HG03565 (cell line): ENCODE measurements at regions not wholly inside any gene's neighbourhood (a gene's known extent, or its start where the extent isn't known, plus 50 kb on each side); places are given as distances from the start of the nearest gene placed in this dataset.

Source experiments
- ATAC-seq: cut with Tn5 transposase; IDR thresholded peaks from one replicate; pipeline ENCODE4 v1.9.1; 2021; ENCODE audit warnings: mild to moderate bottlenecking, moderate library complexity; ENCODE audit not compliant: unreplicated experiment

DNA sequence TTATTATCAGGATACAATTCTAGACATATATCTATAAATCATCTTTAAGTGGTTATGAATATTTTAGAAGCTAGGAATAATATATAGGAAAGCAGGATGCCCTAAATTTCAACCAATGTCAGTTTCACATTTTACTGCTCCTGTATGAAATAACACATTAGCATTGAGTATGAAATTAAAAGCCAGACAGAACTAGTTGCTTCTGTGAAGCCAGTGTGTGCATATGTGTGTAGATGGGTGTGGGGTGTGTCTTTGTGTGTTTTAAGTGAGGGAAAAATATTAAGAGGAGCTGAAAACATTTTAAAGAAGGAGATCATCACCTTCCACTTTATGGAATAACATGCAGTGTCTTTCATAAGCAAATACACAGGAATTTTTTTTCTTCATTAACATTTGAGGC, 271.4 kb upstream of the RORA start:
- ATAC-seq = no peak

DNA sequence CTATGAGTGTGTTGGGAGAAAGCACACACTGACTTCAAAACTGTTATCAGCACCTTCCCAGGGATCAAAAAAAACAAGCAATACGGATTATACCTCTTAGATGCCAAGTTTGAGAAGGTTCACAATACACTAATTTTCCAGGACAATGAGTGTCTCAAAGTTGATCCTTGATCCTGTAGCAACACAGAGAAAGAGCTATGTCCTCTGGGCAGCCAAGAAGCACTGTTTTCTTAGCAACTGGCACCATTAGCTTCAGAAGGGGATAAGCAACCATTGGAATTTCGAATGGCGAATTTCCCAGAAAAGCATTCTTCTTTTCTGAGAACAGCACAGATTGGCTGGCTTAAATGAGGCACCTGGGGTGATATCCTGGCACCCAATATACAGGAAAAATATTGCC, 270.3 kb upstream of the RORA start:
- no peak for ATAC-seq

DNA sequence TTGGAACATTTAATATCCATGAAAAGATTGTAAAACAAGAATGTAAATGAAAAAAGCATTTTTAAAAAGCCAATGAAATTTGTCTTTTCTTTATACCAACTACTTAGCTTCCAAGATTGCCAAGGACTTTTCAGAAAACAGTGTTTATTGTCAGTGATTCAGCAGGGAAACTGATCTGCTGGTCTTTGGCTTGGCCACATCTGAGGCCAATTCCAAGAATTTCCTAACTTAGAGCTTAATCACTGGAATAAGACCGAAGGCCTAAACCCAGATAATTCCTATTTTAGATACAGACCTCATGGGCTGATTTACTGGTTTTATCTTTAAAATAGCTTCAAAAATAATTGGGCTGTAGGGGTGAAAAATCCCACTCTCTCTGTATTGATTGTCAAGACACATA, 260.5 kb upstream of the RORA start:
- no peak for ATAC-seq

DNA sequence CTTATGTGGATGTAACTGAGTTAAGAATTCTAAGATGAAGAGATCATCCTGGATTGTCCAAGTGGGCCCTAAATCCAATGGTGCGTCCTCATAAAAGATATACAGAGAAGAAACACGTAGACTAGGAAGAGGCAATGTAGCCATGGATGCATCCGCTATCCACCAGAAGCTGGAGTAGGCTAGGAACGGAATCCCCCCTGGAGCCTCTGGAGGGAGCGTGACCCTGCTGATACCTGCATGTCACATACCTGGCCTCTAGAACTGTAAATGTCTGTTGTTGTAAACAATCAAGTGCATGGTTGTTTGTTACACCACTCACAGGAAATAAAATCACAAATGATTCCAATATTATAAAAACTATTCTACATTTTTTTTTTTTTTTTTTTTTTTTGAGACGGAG, 254.5 kb upstream of the RORA start:
- no peak for ATAC-seq

DNA sequence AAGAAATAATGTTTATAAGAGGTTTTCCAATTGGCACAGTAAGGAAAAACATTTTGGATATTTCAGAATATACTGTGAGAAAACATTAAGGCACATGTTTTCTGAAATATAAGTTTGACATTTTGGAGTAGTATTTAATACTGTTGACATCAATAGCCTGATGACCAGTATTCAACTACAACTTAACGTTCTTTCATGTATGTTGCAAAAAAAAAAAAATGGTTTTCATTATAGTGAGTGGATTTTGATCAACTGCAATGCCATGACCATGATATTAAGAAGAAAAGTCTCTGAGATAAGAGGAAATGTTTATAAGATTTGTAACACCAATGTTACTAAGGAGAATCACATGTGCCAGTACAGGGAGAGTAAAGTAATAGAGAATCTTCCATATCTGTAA, 252.8 kb upstream of the RORA start:
- no peak for ATAC-seq

DNA sequence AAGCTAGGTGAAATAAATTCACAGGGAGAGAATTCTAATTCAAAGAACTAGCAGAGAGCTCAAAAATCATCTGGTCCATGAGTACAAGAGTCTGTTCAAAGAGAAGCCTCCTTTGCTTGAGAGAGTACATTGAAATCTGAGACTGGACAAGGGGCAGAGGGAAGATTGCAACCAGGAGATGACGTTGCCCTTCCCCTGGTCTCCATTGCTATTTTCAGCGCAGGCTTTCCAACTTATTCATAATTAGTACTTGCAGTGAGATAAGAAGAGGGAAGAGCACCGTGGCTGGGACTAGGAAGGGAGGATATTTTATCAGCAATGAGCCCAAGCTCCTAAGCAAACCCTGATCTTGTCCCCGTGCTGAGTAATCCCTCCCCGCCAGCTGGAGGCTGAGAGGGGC, 251.8 kb upstream of the RORA start:
- no peak for ATAC-seq

DNA sequence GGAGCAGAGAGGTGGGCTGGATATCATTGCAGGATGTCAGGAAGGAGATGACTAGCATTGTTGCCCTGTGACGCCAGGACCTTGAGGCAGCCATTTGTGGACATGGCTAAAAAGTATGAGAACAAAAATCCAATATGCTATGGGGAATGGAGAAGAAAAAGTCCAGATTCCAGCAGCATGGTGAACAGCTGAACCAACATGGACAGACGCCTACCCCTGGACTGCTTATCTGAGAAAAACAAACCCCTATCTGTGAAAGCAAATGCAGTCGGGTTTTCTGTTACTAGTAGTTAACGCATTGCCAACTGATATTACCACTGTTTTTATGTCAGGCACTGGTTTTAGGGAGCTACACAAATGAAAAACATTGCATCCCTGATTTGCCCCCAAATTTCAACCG, 251.2 kb upstream of the RORA start:
- ATAC-seq = no peak

DNA sequence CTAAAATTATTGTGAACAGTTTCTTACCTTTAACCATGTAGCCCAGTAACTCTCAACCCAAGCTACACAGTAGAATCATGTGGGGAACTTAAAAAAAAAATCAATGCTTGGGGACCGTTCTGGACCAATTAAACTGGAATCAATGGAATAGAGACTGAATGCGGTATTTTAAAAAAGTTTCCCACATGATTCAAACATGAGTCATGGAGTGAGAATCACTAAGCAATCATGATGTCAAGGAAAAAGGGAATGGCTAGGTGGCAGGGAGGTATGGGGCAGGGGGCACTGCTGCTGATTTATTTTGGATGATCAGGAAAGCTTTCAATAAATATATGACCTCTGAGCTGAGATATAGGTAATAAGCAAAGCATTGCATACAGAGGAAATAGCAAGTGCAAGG, 250.5 kb upstream of the RORA start:
- ATAC-seq = no peak

DNA sequence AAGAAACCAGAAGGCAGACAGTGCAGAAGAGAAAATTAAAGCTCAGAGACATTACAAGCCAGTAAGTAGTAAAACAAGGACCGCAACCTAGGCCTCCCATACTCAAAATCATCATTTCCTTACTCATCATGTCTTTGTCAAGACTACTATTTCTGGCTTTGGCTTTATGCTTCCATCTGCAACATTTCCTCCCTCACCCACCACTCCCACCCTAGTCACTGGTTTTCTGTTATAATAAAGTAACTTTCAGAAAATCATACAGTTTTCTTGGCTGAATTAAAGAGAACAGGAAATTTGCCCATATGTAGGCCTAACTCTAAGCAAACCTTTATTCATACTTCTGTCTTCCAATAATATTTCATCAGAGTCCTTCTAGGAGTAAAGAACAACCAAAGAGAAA, 247.6 kb upstream of the RORA start:
- ATAC-seq = no peak

DNA sequence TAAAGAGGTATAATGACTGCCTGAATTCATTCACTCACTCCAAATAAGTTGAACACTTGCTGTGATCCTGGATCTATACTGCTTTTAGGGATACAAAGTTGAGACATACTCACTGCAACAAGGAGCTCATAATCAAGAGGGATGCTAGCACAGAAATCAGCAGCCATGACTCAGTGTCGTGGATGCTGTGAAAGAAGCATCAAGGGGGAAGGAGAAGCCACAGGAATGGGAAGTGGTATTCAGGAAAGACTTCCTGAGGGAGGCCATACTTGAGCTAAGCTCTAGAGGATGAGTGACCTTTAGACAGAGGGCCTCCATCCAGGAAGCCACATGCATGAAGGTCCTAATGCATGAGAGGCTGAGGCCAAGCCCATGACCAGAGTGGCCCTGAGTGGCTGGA, 245.7 kb upstream of the RORA start:
- ATAC-seq = no peak

DNA sequence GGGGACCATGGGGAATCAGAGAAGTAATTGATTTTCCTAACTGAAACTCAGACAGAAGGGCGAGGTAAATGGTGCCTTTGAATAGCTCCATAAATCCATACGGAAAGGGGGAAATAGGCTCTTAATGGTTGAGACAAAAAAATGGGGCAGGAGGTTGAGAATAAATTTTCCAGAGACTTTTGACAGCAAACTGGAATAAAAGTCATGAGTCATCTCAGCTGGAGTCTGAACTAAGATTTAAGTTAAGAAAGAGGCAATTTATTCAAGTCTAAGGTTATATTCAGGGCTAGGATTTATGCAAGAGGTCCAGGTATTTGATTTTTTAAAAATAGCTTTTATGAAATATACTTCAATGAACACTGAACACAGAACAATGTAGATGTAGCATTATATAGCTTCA, 238.7 kb upstream of the RORA start:
- ATAC-seq = no peak

DNA sequence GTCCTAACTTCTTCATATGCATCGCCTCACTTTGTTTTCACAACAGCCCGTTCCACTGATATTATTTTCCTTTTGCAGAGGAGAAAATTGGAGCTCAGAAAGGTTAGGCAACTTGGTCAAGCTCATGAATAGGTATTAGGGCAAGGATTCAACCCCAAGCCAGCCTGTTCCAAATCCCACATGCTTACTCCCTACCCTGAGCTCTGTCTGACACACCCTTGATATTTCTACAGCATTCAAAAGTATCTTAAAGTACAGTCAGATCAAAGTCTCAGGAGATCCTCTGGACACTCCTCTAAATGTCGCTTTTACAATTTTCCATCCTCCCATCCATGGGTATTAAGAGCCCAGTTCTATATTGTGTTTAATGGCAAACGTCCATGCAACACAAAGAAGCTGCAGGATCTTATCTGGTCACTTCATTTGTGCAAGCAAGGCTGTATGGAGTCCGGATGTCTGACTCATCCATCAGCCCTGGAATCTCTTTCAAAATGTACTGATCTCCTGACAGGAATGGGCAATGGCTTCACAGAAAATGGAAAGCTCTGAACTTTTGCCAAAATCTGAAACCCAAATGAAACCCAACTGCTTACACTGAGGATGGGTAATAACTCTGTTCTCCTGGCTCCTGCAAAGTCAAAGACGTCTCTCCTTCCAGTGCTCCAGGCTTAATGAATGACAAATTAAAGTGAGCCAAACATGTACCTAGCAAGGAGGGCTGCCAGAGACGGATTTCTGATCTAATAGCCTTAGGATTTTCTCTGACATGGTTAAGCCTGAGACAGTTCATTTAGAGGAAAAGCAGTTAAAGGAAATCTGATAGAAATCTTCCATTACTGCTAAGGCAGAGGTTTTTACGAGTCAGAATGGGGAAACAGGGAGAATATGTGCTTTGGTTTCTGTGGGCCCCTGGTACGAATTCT, 230.9 kb upstream of the RORA start:
- no peak for ATAC-seq

DNA sequence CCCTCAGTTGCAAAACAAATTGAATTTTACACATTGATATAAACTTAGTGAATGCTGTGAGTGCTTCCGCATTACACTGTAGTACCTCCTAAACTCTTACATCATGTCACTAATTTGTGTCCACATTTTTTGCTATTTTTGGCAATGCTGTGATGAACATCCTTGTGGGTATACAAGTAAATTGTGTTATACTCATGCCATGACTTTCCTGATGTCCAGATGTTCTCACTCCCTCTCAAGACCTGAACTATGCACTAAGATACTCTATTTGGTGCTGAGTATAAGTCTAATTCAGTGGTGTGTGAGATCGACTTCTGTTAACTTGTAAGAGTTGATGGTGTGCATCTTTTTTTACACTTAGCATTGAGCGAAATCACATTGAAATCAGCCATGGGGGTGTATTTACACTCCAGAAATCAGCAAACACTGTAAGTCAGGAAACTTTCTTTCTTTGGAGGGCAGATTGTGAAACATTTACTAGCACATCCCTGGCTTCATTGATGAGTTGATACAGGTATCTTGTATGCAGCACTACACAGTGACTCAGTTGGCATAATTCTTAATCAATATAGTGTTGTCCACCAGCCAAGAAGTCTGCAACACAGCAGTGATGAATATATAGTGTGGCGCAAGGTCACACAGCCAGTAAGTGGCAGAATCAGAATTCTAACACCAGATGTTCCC, 228.1 kb upstream of the RORA start:
- ATAC-seq = no peak

DNA sequence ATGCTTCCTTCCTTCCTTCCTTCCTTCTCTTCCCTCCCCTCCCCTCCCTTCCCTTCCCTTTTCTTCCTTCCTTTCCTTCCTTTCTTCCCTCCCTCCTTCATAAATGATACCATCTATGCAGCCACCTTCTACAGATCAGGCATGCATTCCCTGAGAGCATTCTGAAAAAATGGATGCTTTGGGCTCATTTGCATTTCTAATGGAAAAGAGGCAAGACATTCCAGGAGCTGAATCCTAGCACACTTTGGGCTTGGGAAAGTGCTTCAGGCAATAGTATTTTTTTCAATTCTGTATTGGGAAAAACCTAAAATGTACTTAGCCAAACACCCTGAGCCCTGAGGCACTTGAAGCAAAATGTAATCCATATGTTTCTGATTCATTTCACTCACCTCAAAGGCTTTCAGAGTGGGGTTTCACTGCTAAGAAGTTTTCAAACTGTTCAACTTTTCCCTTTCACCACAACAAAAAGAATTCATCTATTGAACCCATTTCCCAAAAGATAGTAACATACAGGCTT, 220.1 kb upstream of the RORA start:
- no peak for ATAC-seq

DNA sequence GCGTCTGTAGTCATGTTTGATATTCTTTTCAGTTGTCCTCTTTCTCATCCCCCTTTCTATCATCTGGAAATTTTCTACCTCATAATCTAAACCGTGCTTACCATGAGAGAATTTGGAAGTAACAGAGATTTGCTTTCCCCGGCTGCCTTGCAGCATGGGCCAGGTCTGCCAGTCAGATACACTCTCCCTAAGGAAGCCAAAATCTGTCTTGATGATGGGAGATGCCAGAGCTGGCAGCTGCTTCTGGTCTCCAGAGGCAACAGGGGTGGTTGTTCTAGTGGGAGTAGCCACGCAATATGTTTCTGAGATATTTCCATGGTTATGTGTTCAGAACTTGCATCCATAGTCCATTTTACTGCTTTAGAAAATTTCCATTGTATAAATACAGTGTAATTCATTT, 218.9 kb upstream of the RORA start:
- no peak for ATAC-seq

DNA sequence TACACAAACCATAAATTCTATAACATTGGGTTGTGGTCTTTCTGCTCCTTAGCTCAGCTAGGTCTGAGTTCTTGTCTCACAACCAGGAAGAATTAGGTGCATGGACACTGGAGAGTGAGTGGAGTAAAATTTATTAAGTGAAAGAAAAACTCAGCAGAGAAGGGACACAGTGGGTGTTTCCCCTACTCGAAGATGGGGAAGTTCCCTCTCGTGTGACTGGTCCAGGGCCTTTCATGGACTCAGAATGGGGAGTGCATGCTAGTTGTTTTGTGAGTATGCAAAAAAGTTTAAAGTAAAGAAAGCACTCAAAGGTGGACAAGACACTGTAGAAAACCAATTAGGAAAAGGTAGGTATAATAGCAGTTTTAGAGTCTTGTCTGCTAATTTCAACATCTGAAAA, 215.5 kb upstream of the RORA start:
- ATAC-seq = no peak

DNA sequence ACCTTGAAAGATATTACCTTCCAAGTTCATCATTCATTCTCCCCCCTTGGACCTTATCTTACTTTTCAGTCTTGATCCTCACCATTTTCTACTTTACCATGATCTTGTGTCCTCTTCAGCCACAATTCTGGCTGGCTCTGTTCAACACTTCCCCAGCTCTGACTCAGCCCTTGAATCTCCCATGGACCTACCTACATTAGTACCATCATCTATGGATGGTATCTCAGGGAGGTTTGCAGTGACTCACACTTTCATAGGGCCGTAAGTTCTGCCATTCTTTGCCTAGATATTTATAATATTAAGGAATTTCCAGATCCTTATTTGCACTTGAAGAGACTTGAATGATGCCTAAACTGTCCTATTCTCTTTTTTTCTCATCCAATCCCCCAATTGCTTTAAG, 213.7 kb upstream of the RORA start:
- no peak for ATAC-seq

DNA sequence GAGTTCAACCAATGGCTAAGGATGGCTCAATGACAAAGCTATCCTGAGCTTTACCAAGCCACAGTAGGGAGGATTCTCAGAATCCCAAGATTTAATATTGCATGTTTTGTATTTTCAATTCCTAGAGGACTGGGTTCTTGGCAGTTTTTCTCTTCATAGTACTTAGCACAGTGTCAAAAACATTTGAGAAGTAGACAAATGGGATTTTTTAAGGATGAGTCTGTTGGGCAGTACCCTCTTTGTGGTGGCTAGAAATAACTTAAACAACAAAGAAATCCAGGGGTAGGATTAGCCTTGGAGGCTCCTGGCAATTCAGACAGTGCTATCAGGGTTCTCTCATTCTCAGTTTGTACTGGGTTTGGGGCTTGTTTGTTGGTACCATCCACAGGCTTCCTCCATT, 212.8 kb upstream of the RORA start:
- no peak for ATAC-seq

DNA sequence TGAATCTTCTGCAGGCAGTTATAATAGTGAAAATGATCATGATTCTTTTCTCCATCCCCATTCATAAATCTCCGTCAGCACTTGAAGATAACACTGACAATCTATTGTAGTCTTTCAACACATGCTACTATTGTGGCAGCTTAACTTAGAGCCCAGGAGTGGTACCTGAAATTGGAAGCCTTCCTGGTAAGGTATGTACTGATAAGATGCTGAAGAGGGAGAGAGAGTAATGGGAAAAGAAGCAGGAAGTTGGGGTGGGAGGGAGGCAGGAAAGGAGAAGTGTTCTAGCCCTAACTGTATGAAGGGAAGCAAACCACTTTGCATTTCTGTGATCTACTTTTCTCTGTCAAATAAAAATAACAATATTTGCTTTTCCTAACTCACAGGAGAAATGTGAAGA, 197.4 kb upstream of the RORA start:
- ATAC-seq = no peak

DNA sequence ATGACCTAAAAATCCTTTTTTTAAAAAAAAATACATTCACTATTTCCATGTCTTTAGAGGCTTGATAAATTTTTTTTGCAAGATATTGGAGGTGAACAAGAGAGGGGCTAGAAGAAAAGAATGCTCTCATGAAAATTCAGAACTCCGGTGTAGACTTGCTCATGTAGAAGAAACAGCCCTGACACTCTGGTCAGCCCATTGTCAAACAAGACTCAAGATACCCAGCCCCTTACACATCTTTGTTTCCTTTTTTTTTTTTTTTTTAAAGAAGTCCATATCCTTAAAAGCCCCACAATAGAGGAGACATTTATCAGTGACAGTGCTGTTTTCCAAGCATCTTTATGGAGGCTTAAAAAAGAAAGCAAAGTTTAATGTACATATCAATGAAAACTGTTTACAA, 196.8 kb upstream of the RORA start:
- ATAC-seq = no peak

DNA sequence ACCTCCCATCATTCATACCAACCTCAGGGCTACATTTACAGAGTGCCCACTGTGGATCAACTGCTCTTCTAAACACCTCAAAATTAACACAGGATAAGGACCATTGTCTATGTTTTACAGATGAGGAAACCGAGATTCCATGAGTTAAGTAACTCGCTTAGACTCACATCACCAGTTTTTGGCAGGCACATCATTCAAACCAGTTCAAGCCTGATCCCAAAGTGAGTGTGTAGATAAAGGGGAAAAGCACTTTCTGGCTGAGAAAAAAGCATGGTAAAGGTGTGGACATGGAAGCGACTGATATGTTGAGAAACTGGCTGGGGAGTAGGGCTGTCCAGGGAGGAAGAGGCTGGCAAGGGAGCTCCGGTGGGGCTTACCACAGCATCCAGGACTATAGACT, 193.7 kb upstream of the RORA start:
- ATAC-seq = no peak

DNA sequence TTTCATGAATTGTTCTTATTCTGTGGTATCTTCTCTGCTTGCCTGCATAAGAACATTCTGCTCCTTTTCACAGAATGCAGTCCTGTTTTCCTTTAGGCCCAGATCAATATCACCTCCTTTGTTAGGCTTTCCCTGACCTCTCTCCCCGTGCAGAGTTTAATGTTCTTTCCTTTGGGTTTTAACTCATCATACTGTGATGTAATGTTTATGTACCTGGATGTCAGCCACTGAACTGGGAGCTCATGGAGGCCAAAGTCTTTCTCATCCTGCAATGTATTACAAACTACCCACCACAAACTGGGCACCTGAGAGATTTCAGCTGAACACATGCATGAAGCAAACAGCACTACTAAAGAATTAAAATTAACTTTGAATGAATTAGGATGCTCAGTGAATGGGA, 192.8 kb upstream of the RORA start:
- no peak for ATAC-seq
